ENCODE measurements at regions not wholly inside any gene's neighbourhood (a gene's known extent, or its start where the extent isn't known, plus 50 kb on each side); places are given as distances from the start of the nearest gene placed in this dataset.

DNA sequence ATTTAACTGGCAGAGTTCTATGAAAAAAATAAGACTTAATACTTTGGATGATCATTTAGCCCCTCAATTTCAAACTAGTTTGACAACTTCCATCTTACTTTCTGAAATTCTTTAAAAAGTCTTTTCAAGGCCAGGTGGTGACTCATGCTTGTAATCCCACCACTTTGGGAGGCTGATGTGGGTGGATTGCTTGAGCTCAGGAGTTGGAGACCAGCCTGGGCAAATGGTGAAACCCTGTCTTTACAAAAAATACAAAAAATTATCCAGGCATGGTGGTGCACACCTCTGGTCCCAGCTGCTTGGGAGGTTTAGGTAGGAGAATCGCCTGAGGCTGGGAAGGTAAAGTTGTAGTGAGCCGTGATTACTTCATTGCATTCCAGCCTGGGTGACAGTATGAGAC, 154.4 kb downstream of the TANC2 start:
- Mint-ChIP-seq H3K36me3 (no peaks in the 10 kb centered on the region), H3K4me3 (no peak overlapping the region), H3K27me3 (no peaks in the 10 kb centered on the region), H3K27ac (no peak overlapping the region), H3K4me1 (no peaks in the 10 kb centered on the region), H3K9me3 (no peaks in the 10 kb centered on the region)
- DNase-seq: no peak
- ChIA-PET CTCF (no interaction called here), POLR2A (no interaction called here)
- Histone ChIP-seq H3K36me3 (ENCODE audit: insufficient read depth, low read length) (no peaks in the 10 kb centered on the region), H3K27me3 (ENCODE audit: insufficient read depth, low read length, poor library complexity, severe bottlenecking) (no peaks in the 10 kb centered on the region), H3K4me1 (ENCODE audit: insufficient read depth, low read length) (no peaks in the 10 kb centered on the region), H3K4me3 (ENCODE audit: low read length) (no peak overlapping the region), H3K9me3 (ENCODE audit: low read length) (no peaks in the 10 kb centered on the region), H3K27ac (ENCODE audit: low read depth, low read length) (no peak overlapping the region)

DNA sequence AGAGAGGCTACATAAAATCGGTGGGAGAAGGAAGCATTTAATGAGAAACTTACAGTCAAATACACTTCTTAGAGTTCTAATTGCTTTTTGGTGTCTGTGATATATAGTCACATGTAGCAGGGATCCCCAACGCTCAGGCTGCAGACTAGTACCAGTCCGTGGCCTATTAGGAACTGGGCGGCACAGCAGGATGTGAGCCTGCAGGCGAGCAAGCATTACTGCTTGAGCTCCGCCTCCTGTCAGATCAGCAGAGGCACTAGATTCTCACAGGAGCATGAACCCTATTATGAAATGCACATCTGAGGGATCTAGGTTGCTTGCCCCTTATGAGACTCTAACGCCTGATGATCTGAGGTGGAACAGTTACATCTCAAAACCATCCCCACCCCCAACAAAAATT, 158.5 kb downstream of the TANC2 start:
- peaks cover 0 to 4% (median 3%) of the 10 kb centered on the region in 3 donors for H3K36me3 Mint-ChIP-seq
- no peaks in the 10 kb centered on the region for H3K4me1 Mint-ChIP-seq
- H3K27ac Mint-ChIP-seq: no peak overlapping the region
- Histone ChIP-seq H3K27ac (ENCODE audit: low read depth, low read length) (no peak overlapping the region), H3K4me3 (ENCODE audit: low read length) (no peak overlapping the region), H3K27me3 (ENCODE audit: insufficient read depth, low read length, poor library complexity, severe bottlenecking) (no peaks in the 10 kb centered on the region), H3K9me3 (ENCODE audit: low read length) (no peaks in the 10 kb centered on the region), H3K36me3 (ENCODE audit: insufficient read depth, low read length) (no peaks in the 10 kb centered on the region), H3K4me1 (ENCODE audit: insufficient read depth, low read length) (no peaks in the 10 kb centered on the region)
- no peaks in the 10 kb centered on the region for H3K27me3 Mint-ChIP-seq
- ChIA-PET POLR2A (no interaction called here), CTCF (no interaction called here)
- no peak overlapping the region for H3K4me3 Mint-ChIP-seq
- no peak for DNase-seq
- H3K9me3 Mint-ChIP-seq: no peaks in the 10 kb centered on the region

DNA sequence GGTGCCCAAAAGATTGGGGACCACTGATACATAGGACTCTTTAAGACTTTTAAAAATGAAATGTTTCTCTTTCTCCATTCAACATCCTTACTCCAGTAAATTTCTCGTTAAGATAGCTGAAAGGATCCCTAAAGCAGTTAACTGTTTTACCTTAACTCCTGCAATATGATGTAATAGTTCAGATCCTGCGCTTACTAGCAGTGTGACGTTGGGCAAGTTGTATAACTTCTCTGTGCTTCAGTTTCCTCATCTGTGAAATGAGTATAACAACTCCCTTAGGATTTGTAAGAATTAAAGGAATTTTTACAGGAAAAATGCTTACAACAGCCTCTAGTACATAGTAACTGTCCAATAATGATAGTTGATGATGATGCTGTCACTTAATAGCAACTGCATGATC, 158.9 kb downstream of the TANC2 start:
- H3K4me3 Mint-ChIP-seq: no peak overlapping the region
- Histone ChIP-seq H3K27me3 (ENCODE audit: insufficient read depth, low read length, poor library complexity, severe bottlenecking) (no peaks in the 10 kb centered on the region), H3K27ac (ENCODE audit: low read depth, low read length) (no peak overlapping the region), H3K36me3 (ENCODE audit: insufficient read depth, low read length) (no peaks in the 10 kb centered on the region), H3K4me1 (ENCODE audit: insufficient read depth, low read length) (no peaks in the 10 kb centered on the region), H3K4me3 (ENCODE audit: low read length) (no peak overlapping the region), H3K9me3 (ENCODE audit: low read length) (no peaks in the 10 kb centered on the region)
- no peaks in the 10 kb centered on the region for H3K4me1 Mint-ChIP-seq
- H3K9me3 Mint-ChIP-seq: no peaks in the 10 kb centered on the region
- H3K36me3 Mint-ChIP-seq: peaks cover 0 to 4% (median 3%) of the 10 kb centered on the region in 3 donors
- no peak overlapping the region for H3K27ac Mint-ChIP-seq
- ChIA-PET POLR2A (no interaction called here), CTCF (no interaction called here)
- DNase-seq: no peak
- H3K27me3 Mint-ChIP-seq: no peaks in the 10 kb centered on the region

DNA sequence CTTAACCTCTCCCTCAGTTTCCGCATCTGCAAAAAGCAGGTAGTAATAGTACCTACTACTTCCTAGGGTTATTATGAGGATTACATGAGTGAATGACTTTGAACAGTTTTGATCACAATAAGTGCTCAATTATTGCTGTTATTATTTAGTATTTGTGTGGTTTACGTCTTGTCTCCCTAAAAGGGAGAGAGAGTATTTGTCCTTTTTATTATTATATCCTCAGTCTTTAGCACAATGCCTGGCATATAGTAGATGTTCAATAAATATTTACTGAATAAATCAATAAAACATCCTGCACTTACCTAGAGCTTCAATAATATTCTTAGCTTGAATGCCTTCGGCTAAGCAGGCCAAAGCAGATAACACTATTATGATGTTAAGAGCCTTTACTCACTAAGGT, 160.0 kb downstream of the TANC2 start:
- no peak overlapping the region for H3K4me3 Mint-ChIP-seq
- no peaks in the 10 kb centered on the region for H3K9me3 Mint-ChIP-seq
- no peaks in the 10 kb centered on the region for H3K27me3 ChIP-seq (ENCODE audit: insufficient read depth, low read length, poor library complexity, severe bottlenecking)
- ChIA-PET CTCF (no interaction called here), POLR2A (no interaction called here)
- H3K36me3 ChIP-seq (ENCODE audit: insufficient read depth, low read length): no peaks in the 10 kb centered on the region
- peaks cover 0 to 4% (median 3%) of the 10 kb centered on the region in 3 donors for H3K36me3 Mint-ChIP-seq
- H3K9me3 ChIP-seq (ENCODE audit: low read length): no peaks in the 10 kb centered on the region
- no peaks in the 10 kb centered on the region for H3K4me1 ChIP-seq (ENCODE audit: insufficient read depth, low read length)
- no peak for DNase-seq
- no peak overlapping the region for H3K4me3 ChIP-seq (ENCODE audit: low read length)
- no peak overlapping the region for H3K27ac ChIP-seq (ENCODE audit: low read depth, low read length)
- H3K27me3 Mint-ChIP-seq: no peaks in the 10 kb centered on the region
- H3K27ac Mint-ChIP-seq: no peak overlapping the region
- no peaks in the 10 kb centered on the region for H3K4me1 Mint-ChIP-seq

DNA sequence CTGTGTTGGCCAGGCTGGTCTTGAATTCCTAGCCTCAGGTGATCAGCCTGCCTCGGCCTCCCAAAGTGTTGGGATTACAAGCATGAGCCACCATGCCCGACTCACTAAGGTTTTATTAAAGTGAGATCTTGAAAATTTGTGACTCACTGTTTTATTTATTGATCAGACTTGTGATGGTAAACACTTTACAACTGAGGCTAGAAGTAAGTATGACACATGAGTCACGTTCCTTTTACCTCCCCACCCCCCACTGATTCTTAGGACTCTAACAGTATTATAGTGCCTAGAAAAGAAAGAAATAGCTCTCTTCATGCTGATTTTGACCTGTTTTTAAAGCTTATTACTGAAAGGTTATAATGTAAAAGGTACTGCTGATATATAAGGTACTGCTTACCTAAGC, 160.6 kb downstream of the TANC2 start:
- Mint-ChIP-seq H3K4me3 (no peak overlapping the region), H3K27me3 (no peaks in the 10 kb centered on the region), H3K9me3 (no peaks in the 10 kb centered on the region), H3K36me3 (peaks cover 0 to 4% (median 3%) of the 10 kb centered on the region in 3 donors), H3K27ac (no peak overlapping the region), H3K4me1 (no peaks in the 10 kb centered on the region)
- ChIA-PET POLR2A (no interaction called here), CTCF (no interaction called here)
- Histone ChIP-seq H3K4me3 (ENCODE audit: low read length) (no peak overlapping the region), H3K27me3 (ENCODE audit: insufficient read depth, low read length, poor library complexity, severe bottlenecking) (no peaks in the 10 kb centered on the region), H3K36me3 (ENCODE audit: insufficient read depth, low read length) (no peaks in the 10 kb centered on the region), H3K9me3 (ENCODE audit: low read length) (no peaks in the 10 kb centered on the region), H3K4me1 (ENCODE audit: insufficient read depth, low read length) (no peaks in the 10 kb centered on the region), H3K27ac (ENCODE audit: low read depth, low read length) (no peak overlapping the region)
- DNase-seq: no peak

DNA sequence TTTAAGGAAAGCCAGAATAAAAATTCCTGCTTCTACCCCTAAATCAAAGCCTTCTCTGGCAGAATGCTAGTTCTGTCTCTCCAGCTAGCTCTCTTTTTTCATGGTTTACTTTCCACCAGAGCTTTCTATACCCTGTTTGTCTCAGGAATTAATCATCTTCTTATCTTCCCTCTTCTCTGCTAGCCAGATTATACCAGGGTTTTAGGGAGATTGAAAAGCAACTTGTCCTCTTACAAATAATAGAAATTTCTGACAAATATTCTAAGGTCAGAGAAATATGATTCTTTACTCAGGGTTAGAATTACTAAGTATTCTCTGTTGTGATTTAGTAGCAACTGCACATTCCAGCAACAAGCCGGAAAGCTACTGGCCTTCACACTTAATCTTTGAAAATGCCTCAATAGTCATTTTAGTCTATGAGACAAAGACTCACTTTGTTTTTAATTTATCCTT, 166.4 kb downstream of the TANC2 start:
- Mint-ChIP-seq H3K27me3 (peaks cover 0 to 3% of the 10 kb centered on the region in 2 donors), H3K4me1 (no peaks in the 10 kb centered on the region), H3K9me3 (no peaks in the 10 kb centered on the region), H3K36me3 (peaks cover 0 to 4% (median 3%) of the 10 kb centered on the region in 3 donors), H3K27ac (no peak overlapping the region), H3K4me3 (no peak overlapping the region)
- Histone ChIP-seq H3K36me3 (ENCODE audit: insufficient read depth, low read length) (no peaks in the 10 kb centered on the region), H3K4me3 (ENCODE audit: low read length) (no peak overlapping the region), H3K27me3 (ENCODE audit: insufficient read depth, low read length, poor library complexity, severe bottlenecking) (no peaks in the 10 kb centered on the region), H3K9me3 (ENCODE audit: low read length) (no peaks in the 10 kb centered on the region), H3K27ac (ENCODE audit: low read depth, low read length) (no peak overlapping the region), H3K4me1 (ENCODE audit: insufficient read depth, low read length) (no peaks in the 10 kb centered on the region)
- no peak for DNase-seq
- ChIA-PET CTCF (no interaction called here), POLR2A (no interaction called here)

DNA sequence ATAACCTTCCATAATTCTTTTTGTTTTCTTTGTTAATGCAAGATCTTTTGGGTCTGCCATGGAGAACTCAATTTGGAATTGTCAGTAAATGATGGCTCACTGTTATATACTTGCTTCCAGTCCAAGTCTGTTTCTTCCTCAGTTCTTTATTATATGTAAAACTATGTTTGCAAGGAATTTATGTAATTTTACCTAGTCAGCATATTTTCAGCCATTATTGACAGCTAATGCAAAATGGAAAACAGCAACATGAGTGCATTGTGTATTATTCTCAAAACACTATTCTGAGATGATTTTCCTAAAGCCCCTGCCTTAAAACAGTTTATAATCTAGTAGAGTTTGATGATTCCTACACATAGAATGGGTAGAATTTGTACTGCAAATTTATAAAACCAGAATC, 167.5 kb downstream of the TANC2 start:
- no peaks in the 10 kb centered on the region for H3K4me1 Mint-ChIP-seq
- Histone ChIP-seq H3K36me3 (ENCODE audit: insufficient read depth, low read length) (no peaks in the 10 kb centered on the region), H3K27ac (ENCODE audit: low read depth, low read length) (no peak overlapping the region), H3K4me1 (ENCODE audit: insufficient read depth, low read length) (no peaks in the 10 kb centered on the region), H3K27me3 (ENCODE audit: insufficient read depth, low read length, poor library complexity, severe bottlenecking) (no peaks in the 10 kb centered on the region), H3K9me3 (ENCODE audit: low read length) (no peaks in the 10 kb centered on the region), H3K4me3 (ENCODE audit: low read length) (no peak overlapping the region)
- no peaks in the 10 kb centered on the region for H3K9me3 Mint-ChIP-seq
- H3K36me3 Mint-ChIP-seq: peaks cover 0 to 3% (median 3%) of the 10 kb centered on the region in 3 donors
- H3K27me3 Mint-ChIP-seq: peaks cover 0 to 3% of the 10 kb centered on the region in 2 donors
- no peak for DNase-seq
- H3K27ac Mint-ChIP-seq: no peak overlapping the region
- ChIA-PET POLR2A (no interaction called here), CTCF (no interaction called here)
- no peak overlapping the region for H3K4me3 Mint-ChIP-seq

DNA sequence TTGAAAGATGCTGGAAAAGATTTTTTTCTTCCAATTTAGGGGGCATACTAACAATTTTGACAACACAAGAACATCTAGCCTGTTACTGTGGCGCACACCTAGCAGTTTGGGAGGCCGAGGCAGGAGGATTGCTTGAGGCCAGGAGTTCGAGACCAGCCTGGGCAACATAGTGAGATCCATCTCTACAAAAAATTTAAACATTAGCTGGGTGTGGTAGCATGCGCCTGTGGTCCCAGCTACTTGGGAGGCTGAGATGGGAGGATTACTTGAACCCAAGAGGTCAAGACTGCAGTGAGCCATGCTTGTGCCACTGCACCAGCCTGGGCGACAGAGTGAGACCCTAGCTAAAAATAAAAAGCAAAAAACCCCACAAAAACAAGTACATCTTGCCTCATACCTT, 168.8 kb downstream of the TANC2 start:
- ChIA-PET POLR2A (no interaction called here), CTCF (no interaction called here)
- peaks cover 0 to 1% (median 1%) of the 10 kb centered on the region in 3 donors for H3K4me1 Mint-ChIP-seq
- H3K4me3 Mint-ChIP-seq: no peak overlapping the region
- H3K4me1 ChIP-seq (ENCODE audit: insufficient read depth, low read length): no peaks in the 10 kb centered on the region
- H3K27ac Mint-ChIP-seq: no peak overlapping the region
- H3K27me3 Mint-ChIP-seq: peaks cover 0 to 3% of the 10 kb centered on the region in 2 donors
- H3K4me3 ChIP-seq (ENCODE audit: low read length): no peak overlapping the region
- no peaks in the 10 kb centered on the region for H3K9me3 Mint-ChIP-seq
- DNase-seq: no peak
- no peaks in the 10 kb centered on the region for H3K36me3 Mint-ChIP-seq
- H3K27me3 ChIP-seq (ENCODE audit: insufficient read depth, low read length, poor library complexity, severe bottlenecking): no peaks in the 10 kb centered on the region
- no peak overlapping the region for H3K27ac ChIP-seq (ENCODE audit: low read depth, low read length)
- no peaks in the 10 kb centered on the region for H3K36me3 ChIP-seq (ENCODE audit: insufficient read depth, low read length)
- no peaks in the 10 kb centered on the region for H3K9me3 ChIP-seq (ENCODE audit: low read length)

DNA sequence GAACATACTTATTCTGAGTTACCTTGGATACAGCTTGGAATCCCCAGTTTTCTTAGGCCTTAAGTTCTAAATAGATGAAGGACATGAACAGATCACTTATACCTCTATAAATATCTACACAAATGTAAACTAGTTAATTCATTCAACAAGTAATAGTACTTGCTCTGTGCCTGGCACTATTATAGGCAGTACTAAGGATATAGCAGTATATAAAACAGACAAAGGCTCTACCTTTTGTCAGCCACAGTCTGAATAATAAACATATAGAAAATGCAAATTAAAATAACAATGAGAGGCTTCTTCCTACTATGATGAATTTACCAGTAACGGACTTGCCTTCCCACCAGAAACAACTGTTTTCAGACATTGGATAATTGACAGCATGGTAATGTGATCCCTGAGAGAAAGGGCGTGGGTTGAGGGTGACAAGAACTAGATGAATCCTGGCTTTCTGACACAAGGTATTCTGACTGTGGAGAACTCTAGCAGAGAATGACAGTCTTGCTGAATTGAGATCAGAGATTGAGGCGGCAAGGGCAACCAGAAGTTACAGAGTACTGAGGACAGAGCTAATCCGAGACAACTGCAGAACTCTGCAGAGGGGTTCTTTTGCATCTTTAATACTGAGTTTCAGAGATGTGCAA, 170.5 kb downstream of the TANC2 start:
- no peaks in the 10 kb centered on the region for H3K9me3 Mint-ChIP-seq
- H3K9me3 ChIP-seq (ENCODE audit: low read length): no peaks in the 10 kb centered on the region
- H3K27me3 Mint-ChIP-seq: peaks cover 0 to 3% of the 10 kb centered on the region in 2 donors
- H3K36me3 Mint-ChIP-seq: no peaks in the 10 kb centered on the region
- no peak overlapping the region for H3K4me3 Mint-ChIP-seq
- no peaks in the 10 kb centered on the region for H3K27me3 ChIP-seq (ENCODE audit: insufficient read depth, low read length, poor library complexity, severe bottlenecking)
- POLR2A ChIA-PET: no interaction called here
- peaks cover 0 to 7% (median 1%) of the 10 kb centered on the region in 3 donors for H3K4me1 Mint-ChIP-seq
- H3K27ac ChIP-seq (ENCODE audit: low read depth, low read length): no peak overlapping the region
- no peak for DNase-seq
- H3K4me3 ChIP-seq (ENCODE audit: low read length): no peak overlapping the region
- H3K4me1 ChIP-seq (ENCODE audit: insufficient read depth, low read length): no peaks in the 10 kb centered on the region
- no peaks in the 10 kb centered on the region for H3K36me3 ChIP-seq (ENCODE audit: insufficient read depth, low read length)
- CTCF ChIA-PET: no interaction called here
- peak overlapping the region in 2 of 8 donors; percentile 3 to 24 for H3K27ac Mint-ChIP-seq

All from CD8-positive, alpha-beta memory T cell (primary cell).